Panc1 (cell line): ENCODE measurements at regions not wholly inside any gene's neighbourhood (a gene's known extent, or its start where the extent isn't known, plus 50 kb on each side); places are given as distances from the start of the nearest gene placed in this dataset.

Experiments used
- CTCF ChIP-seq: fragments of 450-650 bp; IDR thresholded peaks from 2 replicates; pipeline ENCODE4 v1.5.1; 2017; ENCODE audit warnings: mild to moderate bottlenecking
- POLR2AphosphoS5 ChIP-seq: IDR thresholded peaks from 2 replicates; pipeline ENCODE4 v1.6.1; 2012; ENCODE audit warnings: mild to moderate bottlenecking, low read depth, low read length, moderate library complexity
- REST ChIP-seq, 2 experiments: IDR thresholded peaks; 2 replicates each; pipeline ENCODE4 v1.6.1; 2011 to 2012; ENCODE audit warnings: low read depth in 2 of 2, control low read depth in 1 of 2, low read length in 1 of 2, mild to moderate bottlenecking in 1 of 2, moderate library complexity in 1 of 2; ENCODE audit not compliant: insufficient read depth in 1 of 2

- no peak for TF ChIP-seq CTCF
- no peak for TF ChIP-seq POLR2AphosphoS5
- no peak for TF ChIP-seq REST (IDR thresholded peaks at IDR 0.05; ENCODE audit: insufficient read depth in 1 of 2, low read depth in 2 of 2, low read length in 1 of 2)
Measured at GRCh38 chrX:131595120-131595519, 51.2 kb downstream of the OR13H1 start.
